ENCODE measurements at regions not wholly inside any gene's neighbourhood (a gene's known extent, or its start where the extent isn't known, plus 50 kb on each side); places are given as distances from the start of the nearest gene placed in this dataset.

- WGBS, result 90% methylated on average over 1 of the region's 1 CpG
- no peak overlapping the region for H3K4me3 ChIP-seq (ENCODE audit: low read depth, low read length)
- no peak overlapping the region for H3K27ac ChIP-seq (ENCODE audit: low read depth)
- H3K4me1 ChIP-seq (ENCODE audit: insufficient read depth), result no peaks in the 10 kb centered on the region
- H3K36me3 ChIP-seq (ENCODE audit: insufficient read depth), result no peaks in the 10 kb centered on the region
- DNase-seq (ENCODE audit: extremely low spot score), result no peak
These were observed 307.2 kb downstream of the PTEN start for GRCh38 chr10:88170628-88171027.

- 49% methylated on average over 1 of the region's 1 CpG for WGBS
- H3K4me1 ChIP-seq (ENCODE audit: insufficient read depth), result no peaks in the 10 kb centered on the region
- H3K4me3 ChIP-seq (ENCODE audit: low read depth, low read length), result no peak overlapping the region
- no peak for DNase-seq (ENCODE audit: extremely low spot score)
- no peak overlapping the region for H3K27ac ChIP-seq (ENCODE audit: low read depth)
- no peaks in the 10 kb centered on the region for H3K36me3 ChIP-seq (ENCODE audit: insufficient read depth)
These were observed 308.7 kb downstream of the PTEN start for GRCh38 chr10:88172159-88172558.

GRCh38 chr10:88174391-88174790 lies 311.0 kb downstream of the PTEN start:
- Histone ChIP-seq H3K27ac (ENCODE audit: low read depth) (no peak overlapping the region), H3K4me3 (ENCODE audit: low read depth, low read length) (no peak overlapping the region), H3K4me1 (ENCODE audit: insufficient read depth) (no peaks in the 10 kb centered on the region), H3K36me3 (ENCODE audit: insufficient read depth) (no peaks in the 10 kb centered on the region)
- DNase-seq (ENCODE audit: extremely low spot score), result no peak
- 91% methylated on average over 5 of the region's 5 CpGs for WGBS

GRCh38 chr10:88178758-88179157 lies 315.3 kb downstream of the PTEN start:
- no peak overlapping the region for H3K27ac ChIP-seq (ENCODE audit: low read depth)
- no peaks in the 10 kb centered on the region for H3K4me1 ChIP-seq (ENCODE audit: insufficient read depth)
- no peak for DNase-seq (ENCODE audit: extremely low spot score)
- H3K36me3 ChIP-seq (ENCODE audit: insufficient read depth), result no peaks in the 10 kb centered on the region
- no peak overlapping the region for H3K4me3 ChIP-seq (ENCODE audit: low read depth, low read length)

- H3K4me1 ChIP-seq (ENCODE audit: insufficient read depth), result no peaks in the 10 kb centered on the region
- no peak overlapping the region for H3K27ac ChIP-seq (ENCODE audit: low read depth)
- H3K4me3 ChIP-seq (ENCODE audit: low read depth, low read length), result no peak overlapping the region
- H3K36me3 ChIP-seq (ENCODE audit: insufficient read depth), result no peaks in the 10 kb centered on the region
- DNase-seq (ENCODE audit: extremely low spot score), result no peak
- 74% methylated on average over 3 of the region's 3 CpGs for WGBS
These were observed 316.4 kb downstream of the PTEN start for GRCh38 chr10:88179831-88180230.

GRCh38 chr10:88181902-88182600 lies 318.6 kb downstream of the PTEN start:
- DNase-seq (ENCODE audit: extremely low spot score), result no peak
- Histone ChIP-seq H3K27ac (ENCODE audit: low read depth) (no peak overlapping the region), H3K36me3 (ENCODE audit: insufficient read depth) (no peaks in the 10 kb centered on the region), H3K4me1 (ENCODE audit: insufficient read depth) (no peaks in the 10 kb centered on the region), H3K4me3 (ENCODE audit: low read depth, low read length) (no peak overlapping the region)
- 68% methylated on average over 3 of the region's 3 CpGs for WGBS

- H3K4me1 ChIP-seq (ENCODE audit: insufficient read depth), result no peaks in the 10 kb centered on the region
- DNase-seq (ENCODE audit: extremely low spot score), result no peak
- H3K27ac ChIP-seq (ENCODE audit: low read depth), result no peak overlapping the region
- no peaks in the 10 kb centered on the region for H3K36me3 ChIP-seq (ENCODE audit: insufficient read depth)
- no peak overlapping the region for H3K4me3 ChIP-seq (ENCODE audit: low read depth, low read length)
These were observed 319.1 kb downstream of the PTEN start for GRCh38 chr10:88182601-88182930.

GRCh38 chr10:88184543-88185297 lies 321.3 kb downstream of the PTEN start:
- no peaks in the 10 kb centered on the region for H3K4me1 ChIP-seq (ENCODE audit: insufficient read depth)
- DNase-seq (ENCODE audit: extremely low spot score), result no peak
- H3K27ac ChIP-seq (ENCODE audit: low read depth), result no peak overlapping the region
- 85% methylated on average over 3 of the region's 3 CpGs for WGBS
- H3K36me3 ChIP-seq (ENCODE audit: insufficient read depth), result no peaks in the 10 kb centered on the region
- H3K4me3 ChIP-seq (ENCODE audit: low read depth, low read length), result no peak overlapping the region

- no peak for DNase-seq (ENCODE audit: extremely low spot score)
- Histone ChIP-seq H3K36me3 (ENCODE audit: insufficient read depth) (no peaks in the 10 kb centered on the region), H3K4me3 (ENCODE audit: low read depth, low read length) (no peak overlapping the region), H3K4me1 (ENCODE audit: insufficient read depth) (no peaks in the 10 kb centered on the region), H3K27ac (ENCODE audit: low read depth) (no peak overlapping the region)
- 54% methylated on average over 2 of the region's 2 CpGs for WGBS
These were observed 322.4 kb downstream of the PTEN start for GRCh38 chr10:88185830-88186229.

GRCh38 chr10:88186335-88186734 lies 322.9 kb downstream of the PTEN start:
- Histone ChIP-seq H3K4me3 (ENCODE audit: low read depth, low read length) (no peak overlapping the region), H3K4me1 (ENCODE audit: insufficient read depth) (no peaks in the 10 kb centered on the region), H3K36me3 (ENCODE audit: insufficient read depth) (no peaks in the 10 kb centered on the region), H3K27ac (ENCODE audit: low read depth) (no peak overlapping the region)
- 58% methylated on average over 2 of the region's 2 CpGs for WGBS
- DNase-seq (ENCODE audit: extremely low spot score), result no peak

GRCh38 chr10:88187472-88187871 lies 324.0 kb downstream of the PTEN start:
- WGBS, result 84% methylated on average over 2 of the region's 2 CpGs

GRCh38 chr10:88190123-88190522 lies 326.7 kb downstream of the PTEN start:
- H3K4me1 ChIP-seq (ENCODE audit: insufficient read depth), result no peaks in the 10 kb centered on the region

More at GRCh38 chr10:88187472-88187871, 324.0 kb downstream of the PTEN start:
- H3K36me3 ChIP-seq (ENCODE audit: insufficient read depth), result no peaks in the 10 kb centered on the region
- no peak for DNase-seq (ENCODE audit: extremely low spot score)
- no peak overlapping the region for H3K4me3 ChIP-seq (ENCODE audit: low read depth, low read length)
- H3K4me1 ChIP-seq (ENCODE audit: insufficient read depth), result no peaks in the 10 kb centered on the region
- no peak overlapping the region for H3K27ac ChIP-seq (ENCODE audit: low read depth)

GRCh38 chr10:88190540-88191235 lies 327.3 kb downstream of the PTEN start:
- Histone ChIP-seq H3K27ac (ENCODE audit: low read depth) (no peak overlapping the region), H3K4me3 (ENCODE audit: low read depth, low read length) (no peak overlapping the region), H3K36me3 (ENCODE audit: insufficient read depth) (no peaks in the 10 kb centered on the region), H3K4me1 (ENCODE audit: insufficient read depth) (no peaks in the 10 kb centered on the region)
- DNase-seq (ENCODE audit: extremely low spot score), result no peak
- 83% methylated on average over 5 of the region's 5 CpGs for WGBS

More at GRCh38 chr10:88190123-88190522, 326.7 kb downstream of the PTEN start:
- Histone ChIP-seq H3K36me3 (ENCODE audit: insufficient read depth) (no peaks in the 10 kb centered on the region), H3K4me3 (ENCODE audit: low read depth, low read length) (no peak overlapping the region), H3K27ac (ENCODE audit: low read depth) (no peak overlapping the region)
- WGBS, result 85% methylated on average over 2 of the region's 2 CpGs
- no peak for DNase-seq (ENCODE audit: extremely low spot score)

- WGBS, result 69% methylated on average over 7 of the region's 7 CpGs
- Histone ChIP-seq H3K4me1 (ENCODE audit: insufficient read depth) (no peaks in the 10 kb centered on the region), H3K4me3 (ENCODE audit: low read depth, low read length) (no peak overlapping the region), H3K36me3 (ENCODE audit: insufficient read depth) (no peaks in the 10 kb centered on the region), H3K27ac (ENCODE audit: low read depth) (no peak overlapping the region)
- DNase-seq (ENCODE audit: extremely low spot score), result no peak
These were observed 329.6 kb downstream of the PTEN start for GRCh38 chr10:88193018-88193417.

Measured in urinary bladder (tissue), 3 donors.